Adipocyte (in vitro differentiated cells): ENCODE measurements at regions not wholly inside any gene's neighbourhood (a gene's known extent, or its start where the extent isn't known, plus 50 kb on each side); places are given as distances from the start of the nearest gene placed in this dataset.

ENCODE experiments used
- DNase-seq: peaks from one replicate; pipeline ENCODE4 v3.0.0-alpha.2; 2015; ENCODE audit warnings: low read depth
- H3K27me3 ChIP-seq: replicated peaks from 2 replicates; pipeline ENCODE4 v1.7.0; 2013; ENCODE audit warnings: mild to moderate bottlenecking, low read length, moderate library complexity; ENCODE audit not compliant: control insufficient read depth, insufficient read depth
- H3K36me3 ChIP-seq: 2 replicates; pipeline ENCODE4 v1.7.0; 2013; ENCODE audit warnings: low read length, mild to moderate bottlenecking, moderate library complexity; ENCODE audit not compliant: control insufficient read depth, insufficient read depth, severe bottlenecking
- H3K4me1 ChIP-seq: 2 replicates; pipeline ENCODE4 v1.7.0; 2013; ENCODE audit warnings: mild to moderate bottlenecking, low read length, moderate library complexity; ENCODE audit not compliant: control insufficient read depth, insufficient read depth
- H3K4me3 ChIP-seq: 2 replicates; pipeline ENCODE4 v1.7.0; 2013; ENCODE audit warnings: mild to moderate bottlenecking, low read length, moderate library complexity
- H3K9ac ChIP-seq: 2 replicates; pipeline ENCODE4 v1.7.0; 2013; ENCODE audit warnings: mild to moderate bottlenecking, low read length, moderate library complexity
- H3K9me3 ChIP-seq: 2 replicates; pipeline ENCODE4 v1.7.0; 2013; ENCODE audit warnings: mild to moderate bottlenecking, low read length, moderate library complexity; ENCODE audit not compliant: control insufficient read depth

- Histone ChIP-seq H3K4me3 (no peak overlapping the region), H3K27me3 (no peaks in the 10 kb centered on the region), H3K9me3 (no peaks in the 10 kb centered on the region), H3K36me3 (no peaks in the 10 kb centered on the region), H3K9ac (no peak overlapping the region), H3K4me1 (no peaks in the 10 kb centered on the region)
- DNase-seq: peak; percentile 74
These were observed 55.0 kb upstream of the PRDM5 start for GRCh38 chr4:120977435-120977997.

GRCh38 chr4:120973207-120973606 is 50.7 kb upstream of the PRDM5 start:
- DNase-seq: no peak
- no peak overlapping the region for H3K9ac ChIP-seq
- no peaks in the 10 kb centered on the region for H3K36me3 ChIP-seq
- H3K9me3 ChIP-seq: no peaks in the 10 kb centered on the region
- no peaks in the 10 kb centered on the region for H3K4me1 ChIP-seq
- H3K4me3 ChIP-seq: no peak overlapping the region
- H3K27me3 ChIP-seq: no peaks in the 10 kb centered on the region
